ENCODE measurements at regions not wholly inside any gene's neighbourhood (a gene's known extent, or its start where the extent isn't known, plus 50 kb on each side); places are given as distances from the start of the nearest gene placed in this dataset.
"Not testable (repeated sequence)": the region's sequence is repeated elsewhere in the genome, so short reads cannot be mapped to it uniquely, and the experiment has no call there.

DNA sequence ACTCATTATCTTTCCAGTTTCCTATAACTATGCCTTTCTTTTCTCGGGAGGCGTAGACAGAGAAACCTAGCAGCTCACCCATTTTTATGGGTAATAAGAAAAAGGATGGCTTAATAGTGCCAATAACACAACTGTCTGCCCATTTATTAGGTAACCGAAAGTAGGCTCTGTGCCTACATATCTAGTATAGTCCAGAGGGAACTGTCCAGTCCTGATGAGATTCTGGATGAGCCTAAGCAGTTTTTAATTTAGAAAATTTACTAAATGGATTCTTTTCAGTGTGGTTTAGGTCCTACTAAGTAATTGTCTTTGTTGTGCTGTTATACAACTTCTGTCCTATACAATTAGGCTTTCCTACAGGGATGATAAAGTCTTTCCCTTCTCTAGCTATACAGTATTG lies 157.6 kb downstream of the UNC93B1 start:
- H3K56ac ChIP-seq (replicated peaks; ENCODE audit: insufficient read length, low read depth, low read length); FAIRE-seq; H3K4me1 ChIP-seq (replicated peaks in 1 of 4; ENCODE audit: control insufficient read depth in 3 of 4, insufficient read depth in 4 of 4, low read length in 3 of 4); H3K4ac ChIP-seq (replicated peaks; ENCODE audit: insufficient read length, low read depth, low read length); H4K20me1 ChIP-seq (replicated peaks in 1 of 2; ENCODE audit: control insufficient read depth in 1 of 2, insufficient read depth in 2 of 2, low read length in 2 of 2); H2BK120ac ChIP-seq (replicated peaks; ENCODE audit: low read depth, low read length); H2AFZ ChIP-seq (ENCODE audit: low read length); H2BK12ac ChIP-seq (ENCODE audit: low read depth, low read length); H3K27me3 ChIP-seq (replicated peaks in 1 of 4; ENCODE audit: control insufficient read depth in 3 of 4, extremely low read depth in 1 of 4, insufficient read depth in 3 of 4, low read length in 3 of 4); H2BK15ac ChIP-seq (ENCODE audit: low read length); H2AK5ac ChIP-seq (ENCODE audit: low read depth, low read length); POLR2A ChIA-PET (ENCODE audit: partially characterized antibody); H3K23ac ChIP-seq (ENCODE audit: insufficient read length); H3K4me3 ChIP-seq (ENCODE audit: extremely low read depth in 1 of 4, insufficient read depth in 2 of 4, low read depth in 3 of 4, low read length in 4 of 4); H2BK5ac ChIP-seq (ENCODE audit: low read depth, low read length); H4K5ac ChIP-seq (ENCODE audit: insufficient read length, low read depth, low read length); DNase-seq (ENCODE audit: low read depth in 1 of 2, low spot score in 2 of 2); H3K27ac ChIP-seq (ENCODE audit: low read depth, low read length); H3K23me2 ChIP-seq (ENCODE audit: low read depth, low read length); H2BK20ac ChIP-seq (ENCODE audit: low read length); H3K9me3 ChIP-seq (ENCODE audit: insufficient read depth in 2 of 2, low read depth in 1 of 2, low read length in 1 of 2); H4K91ac ChIP-seq (replicated peaks; ENCODE audit: insufficient read length, low read length); H3K4me2 ChIP-seq (ENCODE audit: insufficient read depth in 1 of 2, low read depth in 2 of 2, low read length in 2 of 2); H4K8ac ChIP-seq (ENCODE audit: extremely low read depth, insufficient read depth, low read length); H3K9ac ChIP-seq (replicated peaks in 1 of 4; ENCODE audit: extremely low read depth in 1 of 4, low read depth in 3 of 4, low read length in 3 of 4); H3K79me2 ChIP-seq (ENCODE audit: control insufficient read depth in 1 of 2, insufficient read depth in 2 of 2, low read length in 2 of 2); H3K18ac ChIP-seq (ENCODE audit: extremely low read depth, low read length); H3K79me1 ChIP-seq (ENCODE audit: low read depth, low read length); H3K14ac ChIP-seq (ENCODE audit: insufficient read length); H3K36me3 ChIP-seq (ENCODE audit: control insufficient read depth in 2 of 4, insufficient read depth in 4 of 4, low read length in 3 of 4): not testable (repeated sequence)
- WGBS, 2 experiments (ENCODE audit: extremely low coverage in 1 of 2, insufficient coverage in 1 of 2, insufficient read length in 1 of 2, insufficient replicate concordance in 2 of 2, low coverage in 1 of 2, low lambda C conversion rate in 2 of 2, missing lambda C conversion rate in 1 of 2): 86% methylated on average over 3 of the region's 3 CpGs; no CpG with 5 or more reads in 1 of the 2 experiments
- CTCF ChIA-PET (ENCODE audit: partially characterized antibody): interaction anchor here (2.1 kb wide), 1 partner anchor 109 kb away, joined by 6 read pairs; no protein-coding TSS in a partner anchor

DNA sequence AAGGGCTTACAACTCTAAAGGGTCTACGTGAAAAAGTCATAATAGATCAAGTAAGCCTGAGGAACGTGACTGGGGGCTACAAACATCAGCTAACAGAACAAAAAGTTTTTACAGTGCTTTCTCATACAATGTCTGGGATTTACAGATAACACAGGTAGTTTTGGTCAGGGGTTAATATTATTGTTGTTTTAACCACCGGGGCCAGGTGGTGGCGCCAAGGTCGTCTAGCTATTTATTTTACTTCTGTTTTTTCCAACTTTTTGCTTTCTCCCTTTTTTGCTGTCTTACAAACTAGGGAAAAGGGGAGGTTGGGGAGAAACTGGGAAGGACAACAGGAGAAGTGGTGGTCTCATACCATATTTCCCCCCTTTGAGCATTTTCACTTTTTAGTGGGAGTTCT lies 158.6 kb downstream of the UNC93B1 start:
- H3K4me1 ChIP-seq (replicated peaks in 1 of 4; ENCODE audit: control insufficient read depth in 3 of 4, insufficient read depth in 4 of 4, low read length in 3 of 4); H3K23ac ChIP-seq (ENCODE audit: insufficient read length); H3K4me2 ChIP-seq (ENCODE audit: insufficient read depth in 1 of 2, low read depth in 2 of 2, low read length in 2 of 2); FAIRE-seq; H3K14ac ChIP-seq (ENCODE audit: insufficient read length); H3K18ac ChIP-seq (ENCODE audit: extremely low read depth, low read length); H2BK20ac ChIP-seq (ENCODE audit: low read length); H3K27ac ChIP-seq (ENCODE audit: low read depth, low read length); H3K36me3 ChIP-seq (ENCODE audit: control insufficient read depth in 2 of 4, insufficient read depth in 4 of 4, low read length in 3 of 4); H3K79me1 ChIP-seq (ENCODE audit: low read depth, low read length); DNase-seq (ENCODE audit: low read depth in 1 of 2, low spot score in 2 of 2); H2BK5ac ChIP-seq (ENCODE audit: low read depth, low read length); H3K4me3 ChIP-seq (ENCODE audit: extremely low read depth in 1 of 4, insufficient read depth in 2 of 4, low read depth in 3 of 4, low read length in 4 of 4); H4K8ac ChIP-seq (ENCODE audit: extremely low read depth, insufficient read depth, low read length); H4K20me1 ChIP-seq (replicated peaks in 1 of 2; ENCODE audit: control insufficient read depth in 1 of 2, insufficient read depth in 2 of 2, low read length in 2 of 2); H2AK5ac ChIP-seq (ENCODE audit: low read depth, low read length); H3K9me3 ChIP-seq (ENCODE audit: insufficient read depth in 2 of 2, low read depth in 1 of 2, low read length in 1 of 2); H3K79me2 ChIP-seq (ENCODE audit: control insufficient read depth in 1 of 2, insufficient read depth in 2 of 2, low read length in 2 of 2); H2AFZ ChIP-seq (ENCODE audit: low read length); H3K23me2 ChIP-seq (ENCODE audit: low read depth, low read length); H4K91ac ChIP-seq (replicated peaks; ENCODE audit: insufficient read length, low read length); H3K56ac ChIP-seq (replicated peaks; ENCODE audit: insufficient read length, low read depth, low read length); H2BK120ac ChIP-seq (replicated peaks; ENCODE audit: low read depth, low read length); H3K9ac ChIP-seq (replicated peaks in 1 of 4; ENCODE audit: extremely low read depth in 1 of 4, low read depth in 3 of 4, low read length in 3 of 4); H3K27me3 ChIP-seq (replicated peaks in 1 of 4; ENCODE audit: control insufficient read depth in 3 of 4, extremely low read depth in 1 of 4, insufficient read depth in 3 of 4, low read length in 3 of 4); H3K4ac ChIP-seq (replicated peaks; ENCODE audit: insufficient read length, low read depth, low read length); H2BK15ac ChIP-seq (ENCODE audit: low read length); H2BK12ac ChIP-seq (ENCODE audit: low read depth, low read length); H4K5ac ChIP-seq (ENCODE audit: insufficient read length, low read depth, low read length); POLR2A ChIA-PET (ENCODE audit: partially characterized antibody): not testable (repeated sequence)
- 23% methylated on average over 2 of the region's 5 CpGs; no CpG with 5 or more reads in 1 of the 2 experiments for WGBS, 2 experiments (ENCODE audit: extremely low coverage in 1 of 2, insufficient coverage in 1 of 2, insufficient read length in 1 of 2, insufficient replicate concordance in 2 of 2, low coverage in 1 of 2, low lambda C conversion rate in 2 of 2, missing lambda C conversion rate in 1 of 2)
- CTCF ChIA-PET (ENCODE audit: partially characterized antibody): interaction anchor here (2.1 kb wide), 1 partner anchor 110 kb away, joined by 6 read pairs; no protein-coding TSS in a partner anchor

Data from H1 (cell line).